BLaER1 (cell line): ENCODE measurements at regions not wholly inside any gene's neighbourhood (a gene's known extent, or its start where the extent isn't known, plus 50 kb on each side); places are given as distances from the start of the nearest gene placed in this dataset.

Experiments
- H3K27ac ChIP-seq: shearing (Covaris generic); formaldehyde crosslinking; 2 replicates; pipeline ENCODE4 v1.8.1; 2022
- H3K27me3 ChIP-seq: shearing (Covaris generic); formaldehyde crosslinking; 2 replicates; pipeline ENCODE4 v1.8.1; 2022
- H3K36me3 ChIP-seq: shearing (Covaris generic); formaldehyde crosslinking; 2 replicates; pipeline ENCODE4 v1.8.1; 2022
- H3K4me1 ChIP-seq: shearing (Covaris generic); formaldehyde crosslinking; 2 replicates; pipeline ENCODE4 v1.8.1; 2022
- H3K4me2 ChIP-seq: shearing (Covaris generic); formaldehyde crosslinking; 2 replicates; pipeline ENCODE4 v1.8.1; 2022
- H3K4me3 ChIP-seq: shearing (Covaris generic); formaldehyde crosslinking; 2 replicates; pipeline ENCODE4 v1.8.1; 2022
- H3K9ac ChIP-seq: shearing (Covaris generic); formaldehyde crosslinking; 2 replicates; pipeline ENCODE4 v1.8.1; 2022
- H3K9me3 ChIP-seq: shearing (Covaris generic); formaldehyde crosslinking; 2 replicates; pipeline ENCODE4 v1.8.1; 2022
- H4K20me1 ChIP-seq: shearing (Covaris generic); formaldehyde crosslinking; 2 replicates; pipeline ENCODE4 v1.8.1; 2022
- Cebpa-rat ChIP-seq: shearing (Covaris generic); IDR thresholded peaks from 2 replicates; pipeline ENCODE4 v1.8.1; 2022

DNA sequence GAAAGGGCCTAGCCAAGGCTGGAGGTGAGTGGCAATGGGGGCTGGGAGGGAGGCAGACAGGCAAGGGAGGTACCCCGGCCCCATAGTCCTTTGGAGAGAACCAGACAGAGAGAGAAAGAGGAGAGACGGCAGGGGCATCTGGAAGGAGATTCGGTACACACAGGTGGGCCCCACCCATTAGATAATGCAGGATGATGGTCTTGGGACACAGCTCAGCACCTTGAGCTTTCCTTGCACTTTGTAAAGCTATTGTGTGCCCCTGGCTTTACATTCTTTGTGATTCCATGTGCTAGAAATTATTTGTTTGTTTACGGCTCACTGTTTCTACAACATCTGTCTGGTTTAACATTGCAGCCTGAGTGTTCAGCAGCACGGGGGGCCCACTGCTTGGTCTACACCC, 83.1 kb downstream of the CTAGE1 start:
- Histone ChIP-seq H3K4me1 (peaks cover 21% of the 10 kb centered on the region), H3K27ac (no peak overlapping the region), H3K27me3 (no peaks in the 10 kb centered on the region), H3K9me3 (no peaks in the 10 kb centered on the region), H4K20me1 (no peaks in the 10 kb centered on the region), H3K4me3 (no peak overlapping the region), H3K9ac (no peak overlapping the region), H3K4me2 (no peak overlapping the region), H3K36me3 (no peaks in the 10 kb centered on the region)
- no peak for TF ChIP-seq Cebpa-rat

DNA sequence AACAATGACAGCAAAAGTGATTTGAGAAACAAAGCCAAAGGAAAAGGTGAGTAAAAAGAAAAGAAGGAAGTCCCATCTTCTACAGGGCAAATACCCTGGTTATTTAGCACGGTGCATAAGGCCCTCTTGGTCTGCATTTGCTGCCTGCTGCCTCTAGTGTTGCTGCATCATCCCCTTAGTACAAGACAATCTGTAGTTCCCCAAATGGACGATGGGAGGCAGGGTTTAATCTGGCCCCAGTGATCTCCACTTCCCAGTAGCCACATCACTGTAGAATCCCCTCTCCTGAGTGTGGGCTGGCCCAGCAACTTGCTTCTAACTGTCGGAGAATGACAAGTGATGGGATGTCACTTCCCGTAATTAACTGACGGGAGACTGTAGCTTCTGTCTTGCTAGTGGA, 85.1 kb downstream of the CTAGE1 start:
- Histone ChIP-seq H3K36me3 (no peaks in the 10 kb centered on the region), H4K20me1 (no peaks in the 10 kb centered on the region), H3K4me3 (no peak overlapping the region), H3K4me1 (peaks cover 14% of the 10 kb centered on the region), H3K4me2 (no peak overlapping the region), H3K9ac (no peak overlapping the region), H3K27ac (no peak overlapping the region), H3K9me3 (no peaks in the 10 kb centered on the region), H3K27me3 (no peaks in the 10 kb centered on the region)
- TF ChIP-seq Cebpa-rat, result no peak

DNA sequence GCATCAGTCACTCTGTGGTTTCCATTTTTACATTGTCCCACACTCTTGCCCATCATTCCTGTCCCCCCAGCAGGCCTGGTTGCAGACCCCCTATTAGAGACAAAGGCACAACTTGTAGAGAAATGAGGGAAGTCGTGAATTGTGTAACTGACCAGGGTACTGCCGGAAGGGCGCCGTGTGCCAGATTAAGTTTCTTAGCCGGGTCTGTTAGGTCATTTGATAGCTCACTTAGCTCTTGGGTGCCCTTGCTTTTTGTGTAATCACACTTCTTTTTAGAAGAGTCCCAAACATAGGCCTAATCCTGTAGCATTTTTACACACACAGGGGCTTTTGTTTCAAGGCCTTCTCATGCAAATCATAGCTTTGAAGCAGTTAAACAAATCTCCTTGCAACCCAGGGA, 87.2 kb downstream of the CTAGE1 start:
- no peak overlapping the region for H3K4me2 ChIP-seq
- no peaks in the 10 kb centered on the region for H3K27me3 ChIP-seq

DNA sequence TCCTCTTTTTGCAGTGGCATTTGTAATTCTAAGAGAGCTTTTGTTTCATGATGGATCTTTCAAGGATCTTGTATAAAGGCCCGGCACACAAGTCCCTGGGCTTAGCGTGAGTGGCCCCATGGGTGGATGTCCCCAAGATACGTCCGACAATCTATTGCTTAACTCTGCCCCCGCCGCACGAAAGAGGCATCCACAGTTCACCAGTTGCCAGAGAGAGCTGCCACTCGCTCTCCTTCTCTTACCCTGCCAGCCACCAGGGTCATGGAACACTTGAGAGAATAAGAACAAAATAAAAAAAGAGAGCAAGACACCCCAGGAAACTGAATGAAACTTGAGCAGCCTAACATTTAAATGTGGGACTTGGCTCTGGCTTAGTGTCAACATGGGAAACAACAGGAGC, 92.3 kb downstream of the CTAGE1 start:
- H3K27ac ChIP-seq, result no peak overlapping the region
- no peak for TF ChIP-seq Cebpa-rat
- no peaks in the 10 kb centered on the region for H3K9me3 ChIP-seq
- H3K4me1 ChIP-seq, result no peaks in the 10 kb centered on the region
- no peak overlapping the region for H3K4me3 ChIP-seq
- no peaks in the 10 kb centered on the region for H3K27me3 ChIP-seq
- H3K4me2 ChIP-seq, result no peak overlapping the region
- no peaks in the 10 kb centered on the region for H3K36me3 ChIP-seq
- H4K20me1 ChIP-seq, result no peaks in the 10 kb centered on the region
- no peak overlapping the region for H3K9ac ChIP-seq

More for the DNA sequence above, 87.2 kb downstream of the CTAGE1 start:
- Histone ChIP-seq H3K9ac (no peak overlapping the region), H4K20me1 (no peaks in the 10 kb centered on the region), H3K36me3 (no peaks in the 10 kb centered on the region), H3K4me1 (no peaks in the 10 kb centered on the region), H3K9me3 (no peaks in the 10 kb centered on the region), H3K4me3 (no peak overlapping the region), H3K27ac (no peak overlapping the region)
- TF ChIP-seq Cebpa-rat, result no peak

DNA sequence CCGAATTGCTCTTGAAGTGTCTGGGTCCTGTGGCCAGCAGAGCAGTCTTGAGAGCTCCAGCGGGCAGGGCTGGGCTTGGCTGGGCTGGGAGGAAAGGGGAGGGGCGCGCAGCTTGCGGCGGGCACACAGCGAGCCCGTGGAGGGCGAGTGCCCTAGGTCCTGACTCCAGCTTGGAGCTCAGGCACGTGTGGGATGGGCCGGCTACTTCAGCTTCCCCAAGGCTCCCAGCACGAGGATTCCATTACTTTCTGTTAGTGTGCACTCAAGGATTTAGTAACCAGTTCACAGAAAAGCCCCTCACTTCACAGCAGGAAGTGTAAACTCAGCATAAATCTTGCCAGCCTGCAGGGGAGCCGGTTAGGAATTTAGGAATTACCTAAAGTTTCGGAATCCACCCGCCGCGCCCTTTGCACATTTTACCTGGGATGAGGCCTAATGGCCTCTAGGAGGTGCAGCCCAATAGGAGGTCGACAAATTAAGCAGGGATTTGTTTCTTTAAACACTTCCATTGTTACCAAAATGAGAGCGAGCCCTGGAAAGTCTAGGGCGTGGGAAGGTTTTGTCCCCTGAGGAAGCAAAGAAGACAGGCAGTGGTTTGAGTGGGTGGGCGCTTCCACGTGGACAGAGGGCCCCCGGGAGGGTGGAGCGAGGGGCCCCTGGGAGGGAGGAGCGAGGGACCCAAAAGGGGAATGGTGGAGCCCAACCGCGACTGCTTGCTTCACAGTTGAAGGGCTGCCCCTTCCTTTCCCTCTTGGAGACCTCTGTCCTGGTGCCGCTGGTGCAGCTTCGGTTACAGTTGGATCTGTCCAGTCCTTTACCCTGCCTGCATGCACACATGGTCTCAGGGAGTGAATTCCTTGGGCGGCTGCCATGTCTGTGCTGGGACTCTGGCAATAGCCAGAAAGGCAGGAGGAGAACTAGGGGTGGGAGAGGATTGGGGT, 93.3 kb downstream of the CTAGE1 start:
- H3K9me3 ChIP-seq, result no peaks in the 10 kb centered on the region
- H3K4me1 ChIP-seq, result no peaks in the 10 kb centered on the region
- H3K9ac ChIP-seq, result no peak overlapping the region
- H3K4me2 ChIP-seq, result no peak overlapping the region
- no peak overlapping the region for H3K4me3 ChIP-seq
- H3K36me3 ChIP-seq, result no peaks in the 10 kb centered on the region
- H3K27me3 ChIP-seq, result no peaks in the 10 kb centered on the region
- no peak for TF ChIP-seq Cebpa-rat
- H3K27ac ChIP-seq, result no peak overlapping the region
- H4K20me1 ChIP-seq, result no peaks in the 10 kb centered on the region

DNA sequence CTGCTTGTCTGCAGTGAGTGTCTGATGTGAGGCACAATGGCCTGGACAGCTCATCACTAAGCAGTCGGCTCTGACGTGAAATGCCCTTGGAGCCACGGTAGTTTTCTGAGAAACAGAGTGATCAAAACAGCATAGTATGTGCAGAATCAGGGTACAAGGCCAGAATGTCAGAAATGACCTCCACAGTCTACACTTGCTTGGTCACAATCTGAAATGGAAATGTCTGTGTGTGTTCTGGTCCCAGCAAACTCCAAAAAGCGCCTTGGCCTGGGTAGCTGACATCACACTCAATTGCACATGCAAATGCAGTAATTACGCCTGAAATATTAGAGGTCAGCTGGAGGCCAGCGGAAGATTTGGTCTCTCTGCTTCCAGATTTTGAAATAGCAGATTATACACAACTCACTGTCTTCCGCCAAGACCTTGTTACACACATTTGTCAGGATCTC, 95.4 kb downstream of the CTAGE1 start:
- no peak overlapping the region for H3K27ac ChIP-seq
- H3K4me1 ChIP-seq, result no peaks in the 10 kb centered on the region
- H3K9me3 ChIP-seq, result no peaks in the 10 kb centered on the region
- no peak for TF ChIP-seq Cebpa-rat
- H3K36me3 ChIP-seq, result no peaks in the 10 kb centered on the region
- no peaks in the 10 kb centered on the region for H3K27me3 ChIP-seq
- no peaks in the 10 kb centered on the region for H4K20me1 ChIP-seq
- no peak overlapping the region for H3K9ac ChIP-seq
- no peak overlapping the region for H3K4me3 ChIP-seq
- H3K4me2 ChIP-seq, result no peak overlapping the region

DNA sequence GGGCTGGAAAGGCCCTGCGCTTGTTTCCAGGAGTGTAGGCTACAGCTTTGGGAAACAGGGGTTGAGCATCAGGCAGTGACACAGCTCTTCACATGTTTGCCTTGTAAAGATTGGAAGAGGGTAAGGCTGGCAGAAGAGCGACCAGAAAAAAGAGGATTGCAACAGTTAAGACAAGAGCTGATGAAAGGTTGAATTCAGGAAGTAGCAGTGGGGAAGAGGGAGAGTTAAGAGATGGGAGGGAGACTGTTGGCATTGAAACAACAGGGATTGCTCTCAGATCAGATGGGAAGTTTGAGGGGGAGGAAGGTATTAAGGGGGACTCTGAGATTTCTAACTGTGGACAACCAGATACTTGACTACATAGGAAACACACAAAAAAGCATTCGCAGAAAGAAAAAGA, 96.9 kb downstream of the CTAGE1 start:
- H3K36me3 ChIP-seq, result no peaks in the 10 kb centered on the region
- H3K27ac ChIP-seq, result no peak overlapping the region
- H3K4me2 ChIP-seq, result no peak overlapping the region
- no peaks in the 10 kb centered on the region for H4K20me1 ChIP-seq
- H3K9me3 ChIP-seq, result no peaks in the 10 kb centered on the region
- H3K27me3 ChIP-seq, result no peaks in the 10 kb centered on the region
- no peak overlapping the region for H3K4me3 ChIP-seq
- no peak for TF ChIP-seq Cebpa-rat
- no peak overlapping the region for H3K9ac ChIP-seq
- no peaks in the 10 kb centered on the region for H3K4me1 ChIP-seq

DNA sequence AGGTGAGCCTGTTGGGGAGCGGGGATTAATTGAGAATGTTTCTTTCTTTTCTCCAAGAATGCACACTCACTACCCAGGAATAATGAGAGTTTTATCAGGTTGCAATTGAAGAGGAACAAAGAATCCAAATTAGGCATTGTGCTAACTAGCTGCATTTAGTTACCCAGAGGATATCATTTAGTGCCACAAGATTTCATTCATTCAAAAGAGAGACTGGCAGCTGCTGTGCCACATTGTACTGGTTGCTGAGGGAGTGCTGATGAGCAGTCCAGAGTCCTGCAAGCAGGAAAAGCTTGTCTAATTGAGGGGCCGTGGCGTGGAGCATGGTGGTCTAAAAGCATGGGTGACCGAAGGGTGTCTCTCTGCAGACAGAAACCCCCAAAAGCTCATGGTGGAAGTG, 97.6 kb downstream of the CTAGE1 start:
- no peak for TF ChIP-seq Cebpa-rat
- no peak overlapping the region for H3K4me3 ChIP-seq
- no peak overlapping the region for H3K4me2 ChIP-seq
- H3K27ac ChIP-seq, result no peak overlapping the region
- no peaks in the 10 kb centered on the region for H4K20me1 ChIP-seq
- no peaks in the 10 kb centered on the region for H3K9me3 ChIP-seq
- no peaks in the 10 kb centered on the region for H3K27me3 ChIP-seq
- H3K36me3 ChIP-seq, result no peaks in the 10 kb centered on the region
- no peaks in the 10 kb centered on the region for H3K4me1 ChIP-seq
- H3K9ac ChIP-seq, result no peak overlapping the region

DNA sequence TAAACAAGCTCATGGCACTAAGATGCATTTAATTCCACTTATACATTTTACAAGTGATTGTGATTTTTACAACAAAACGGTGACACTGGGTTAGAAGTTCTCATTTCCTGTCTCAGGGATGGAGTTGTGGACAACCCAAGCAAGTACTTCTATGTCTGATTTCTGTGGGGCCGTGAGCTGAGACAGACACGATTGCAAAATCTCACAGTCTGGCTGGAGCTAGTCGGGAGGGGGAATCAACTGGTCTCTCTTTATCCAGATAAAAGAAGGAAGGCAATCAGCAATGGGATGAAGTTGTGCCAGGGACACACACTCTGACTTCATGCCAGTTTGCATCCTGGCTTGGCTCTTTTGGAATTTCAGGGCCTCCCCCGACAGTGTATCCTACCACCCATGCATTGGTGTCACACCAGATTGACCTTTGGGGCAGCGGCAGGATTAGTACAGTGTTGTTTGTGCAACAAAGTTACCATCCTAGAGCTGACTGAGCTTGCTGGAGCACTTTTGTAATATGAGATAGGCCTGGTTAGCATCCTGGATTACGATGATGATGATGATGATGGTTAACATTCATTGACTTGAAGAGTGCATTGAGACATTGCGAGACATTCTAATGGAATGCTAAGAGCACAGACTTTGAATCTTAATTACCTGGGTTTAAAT, 98.8 kb downstream of the CTAGE1 start:
- no peaks in the 10 kb centered on the region for H3K27me3 ChIP-seq
- no peaks in the 10 kb centered on the region for H4K20me1 ChIP-seq
- H3K9me3 ChIP-seq, result no peaks in the 10 kb centered on the region
- H3K4me3 ChIP-seq, result no peak overlapping the region
- H3K9ac ChIP-seq, result no peak overlapping the region
- no peaks in the 10 kb centered on the region for H3K36me3 ChIP-seq
- no peak overlapping the region for H3K27ac ChIP-seq
- no peak for TF ChIP-seq Cebpa-rat
- H3K4me2 ChIP-seq, result no peak overlapping the region
- no peaks in the 10 kb centered on the region for H3K4me1 ChIP-seq

DNA sequence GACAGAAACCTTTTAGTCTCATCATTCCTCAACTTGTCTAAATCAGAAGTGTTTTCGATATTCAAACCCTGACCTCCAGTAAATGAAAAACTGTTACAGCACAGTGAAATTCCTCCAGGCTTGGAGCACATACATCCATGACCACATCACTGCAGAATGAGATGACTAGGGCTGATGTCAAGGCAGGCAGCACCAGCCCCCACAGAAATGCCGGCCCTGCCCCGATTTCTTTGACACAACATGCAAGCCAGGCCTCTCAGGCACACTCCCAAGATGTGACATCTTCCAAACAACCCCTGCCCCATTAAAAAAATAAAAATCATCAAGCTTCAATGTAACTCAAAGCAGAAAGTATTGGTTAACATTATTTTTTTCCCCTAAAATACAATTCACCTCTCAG, 103.3 kb downstream of the CTAGE1 start:
- Histone ChIP-seq H3K27me3 (no peaks in the 10 kb centered on the region), H3K4me1 (no peaks in the 10 kb centered on the region), H3K4me2 (no peak overlapping the region), H3K4me3 (no peak overlapping the region), H3K27ac (no peak overlapping the region), H4K20me1 (no peaks in the 10 kb centered on the region), H3K9ac (no peak overlapping the region), H3K36me3 (no peaks in the 10 kb centered on the region), H3K9me3 (no peaks in the 10 kb centered on the region)
- no peak for TF ChIP-seq Cebpa-rat
